ENCODE measurements at regions not wholly inside any gene's neighbourhood (a gene's known extent, or its start where the extent isn't known, plus 50 kb on each side); places are given as distances from the start of the nearest gene placed in this dataset.

- TF ChIP-seq CTCF (conservative IDR thresholded peaks at IDR 0.05; ENCODE audit: low read length): no peak
- DNase-seq (ENCODE audit: low read depth): no peak
- no peak overlapping the region for H3K4me3 ChIP-seq (ENCODE audit: low read length)
Measured at GRCh38 chr12:105455261-105455660, 124.8 kb downstream of the C12orf75 start.

- no peak overlapping the region for H3K4me3 ChIP-seq (ENCODE audit: low read length)
- TF ChIP-seq CTCF (conservative IDR thresholded peaks at IDR 0.05; ENCODE audit: low read length): no peak
- DNase-seq (ENCODE audit: low read depth): no peak
Measured at GRCh38 chr12:105457026-105457425, 126.5 kb downstream of the C12orf75 start.

GRCh38 chr12:105459760-105460330 lies 129.4 kb downstream of the C12orf75 start:
- no peak overlapping the region for H3K4me3 ChIP-seq (ENCODE audit: low read length)
- no peak for DNase-seq (ENCODE audit: low read depth)
- TF ChIP-seq CTCF (conservative IDR thresholded peaks at IDR 0.05; ENCODE audit: low read length): no peak

- no peak for TF ChIP-seq CTCF (conservative IDR thresholded peaks at IDR 0.05; ENCODE audit: low read length)
- no peak overlapping the region for H3K4me3 ChIP-seq (ENCODE audit: low read length)
- DNase-seq (ENCODE audit: low read depth): no peak
Measured at GRCh38 chr12:105461271-105461943, 130.9 kb downstream of the C12orf75 start.

GRCh38 chr12:105461944-105462762 lies 131.7 kb downstream of the C12orf75 start:
- no peak for DNase-seq (ENCODE audit: low read depth)
- H3K4me3 ChIP-seq (ENCODE audit: low read length): no peak overlapping the region
- no peak for TF ChIP-seq CTCF (conservative IDR thresholded peaks at IDR 0.05; ENCODE audit: low read length)

GRCh38 chr12:105462831-105463230 lies 132.3 kb downstream of the C12orf75 start:
- DNase-seq (ENCODE audit: low read depth): peak; percentile 78
- TF ChIP-seq CTCF (conservative IDR thresholded peaks at IDR 0.05; ENCODE audit: low read length): no peak
- no peak overlapping the region for H3K4me3 ChIP-seq (ENCODE audit: low read length)

All from AG10803 (cell line).